HG03442 (cell line): ENCODE measurements at regions not wholly inside any gene's neighbourhood (a gene's known extent, or its start where the extent isn't known, plus 50 kb on each side); places are given as distances from the start of the nearest gene placed in this dataset.

ENCODE experiments used
- ATAC-seq: cut with Tn5 transposase; IDR thresholded peaks from one replicate; pipeline ENCODE4 v1.9.1; 2021; ENCODE audit warnings: mild to moderate bottlenecking, moderate library complexity; ENCODE audit not compliant: unreplicated experiment

DNA sequence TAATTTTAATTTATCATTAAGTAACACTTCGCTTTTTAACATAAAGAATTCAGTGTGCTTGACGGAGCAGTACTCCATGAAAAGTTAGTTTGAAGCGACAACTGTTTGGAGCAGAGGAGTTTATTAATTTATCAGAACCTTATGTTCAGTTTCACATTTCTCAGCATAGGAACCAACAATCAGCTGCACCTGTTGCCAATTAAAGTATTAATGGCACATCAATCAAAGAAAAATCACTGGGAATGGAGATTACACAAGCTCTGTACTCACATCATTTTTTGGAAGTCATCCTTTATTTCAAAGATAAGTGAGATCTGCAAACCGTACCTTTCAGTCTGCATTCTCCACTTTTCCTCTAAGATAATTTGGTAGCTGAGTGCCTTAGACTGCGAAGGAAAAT lies 344.6 kb downstream of the LMO4 start:
- ATAC-seq = no peak

DNA sequence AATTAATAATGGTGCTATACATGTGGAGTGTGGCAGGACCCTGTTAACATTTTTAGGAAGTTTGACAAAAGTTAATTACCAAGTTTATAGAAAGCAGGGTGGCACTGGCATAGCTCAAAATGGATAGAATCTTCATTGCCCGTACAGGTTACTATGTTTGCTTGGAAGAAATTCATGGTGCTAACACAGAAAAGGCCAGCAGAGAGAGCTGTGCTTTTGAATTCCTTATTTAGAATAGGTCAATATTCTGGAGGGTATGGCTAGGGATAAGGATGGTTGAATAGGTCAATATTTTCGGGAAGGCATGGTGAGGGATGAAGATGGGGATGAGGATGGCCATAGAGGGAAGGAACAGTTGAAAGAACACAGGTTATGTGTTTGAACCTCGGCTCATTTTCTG lies 345.1 kb downstream of the LMO4 start:
- ATAC-seq = no peak

DNA sequence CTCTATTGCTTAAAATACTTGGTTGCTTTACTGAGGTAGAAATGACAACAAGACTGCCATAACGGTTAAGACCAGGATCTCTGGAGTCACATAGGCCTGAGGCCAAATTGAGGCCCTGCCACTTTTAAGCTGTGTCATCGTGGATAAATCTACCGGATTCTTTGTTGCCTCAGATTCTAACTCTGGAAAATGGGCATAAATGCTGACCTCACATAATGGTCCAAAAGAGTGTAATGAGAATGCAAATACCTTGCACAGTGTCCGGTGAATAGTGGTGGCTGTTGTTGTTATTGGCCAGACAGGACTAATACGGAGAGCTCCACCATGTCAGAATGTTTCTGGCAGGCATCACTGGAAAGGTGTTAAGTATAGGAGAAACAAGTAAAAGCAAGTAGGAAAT lies 346.1 kb downstream of the LMO4 start:
- ATAC-seq = no peak

DNA sequence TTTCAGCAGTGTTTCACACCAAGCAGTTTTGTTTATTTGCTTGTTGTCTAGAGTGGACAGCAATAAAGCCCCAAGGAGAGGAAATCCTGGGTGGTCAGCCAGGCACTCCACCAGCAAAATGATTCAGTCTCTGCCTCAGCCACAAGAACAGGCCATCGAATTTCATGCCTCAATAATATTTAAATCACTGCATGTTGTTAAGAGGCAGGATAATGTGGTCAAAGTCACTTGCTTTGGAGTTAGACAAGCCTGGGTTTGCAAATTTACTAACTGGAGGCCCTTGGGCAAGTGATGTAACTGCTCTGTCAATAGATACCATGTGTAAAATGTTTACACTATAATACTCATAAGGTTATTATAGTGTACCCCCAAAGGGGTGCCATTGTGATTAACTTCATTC lies 349.6 kb downstream of the LMO4 start:
- ATAC-seq = no peak

DNA sequence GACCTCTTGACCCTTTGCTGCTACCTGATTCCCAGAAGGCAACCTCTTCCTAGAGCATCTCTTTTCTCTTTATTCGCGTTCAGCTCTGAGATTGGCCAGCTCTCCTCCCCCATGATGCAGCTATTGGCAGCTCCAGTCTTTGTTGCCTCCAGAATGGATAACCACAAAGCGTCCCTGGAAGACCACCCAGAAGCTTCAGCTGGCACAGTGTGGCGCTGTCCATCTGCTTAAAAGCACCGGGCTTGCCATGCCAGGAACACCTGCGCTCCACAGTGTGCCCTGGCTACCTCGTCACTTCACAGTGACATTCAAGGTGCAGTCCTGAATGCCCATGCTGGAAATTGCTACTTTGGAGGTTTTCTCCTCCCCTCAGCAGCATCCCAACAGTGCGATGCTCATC lies 353.9 kb downstream of the LMO4 start:
- no peak for ATAC-seq

DNA sequence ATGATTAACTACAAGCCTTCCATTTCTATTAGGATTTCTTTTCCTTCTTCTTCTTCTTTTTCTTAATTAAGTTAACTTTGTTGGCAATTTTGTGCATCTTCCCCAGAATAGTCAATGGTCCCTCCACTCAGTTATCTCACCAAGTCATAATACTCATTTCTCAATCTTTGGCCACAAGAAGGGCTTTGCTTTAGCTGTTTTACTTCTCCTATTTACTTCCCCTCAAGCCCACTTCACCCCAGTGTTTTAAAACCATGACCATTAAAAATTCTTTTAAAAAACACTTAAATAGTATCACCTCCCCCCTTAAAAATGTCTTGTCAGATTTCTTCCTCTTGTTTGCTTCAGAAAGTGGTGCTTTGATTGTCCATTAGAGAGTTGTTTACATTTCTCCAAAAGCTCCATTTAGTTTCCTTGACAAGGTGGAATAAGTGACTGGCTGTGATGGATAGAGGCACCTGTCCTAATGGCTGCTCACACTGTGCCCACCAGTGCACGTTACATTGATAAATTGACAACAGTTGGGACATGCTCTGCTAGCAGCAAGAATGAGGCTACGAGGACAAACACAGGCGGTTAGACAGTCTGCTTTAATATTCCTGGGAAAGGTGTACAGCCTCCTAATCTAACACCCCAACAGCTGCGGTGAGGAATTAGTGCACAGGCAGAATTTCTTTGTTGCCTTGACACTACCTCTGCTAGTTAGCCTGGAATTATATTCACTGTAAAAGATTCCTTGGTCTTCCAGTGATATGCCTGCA lies 354.7 kb downstream of the LMO4 start:
- no peak for ATAC-seq

DNA sequence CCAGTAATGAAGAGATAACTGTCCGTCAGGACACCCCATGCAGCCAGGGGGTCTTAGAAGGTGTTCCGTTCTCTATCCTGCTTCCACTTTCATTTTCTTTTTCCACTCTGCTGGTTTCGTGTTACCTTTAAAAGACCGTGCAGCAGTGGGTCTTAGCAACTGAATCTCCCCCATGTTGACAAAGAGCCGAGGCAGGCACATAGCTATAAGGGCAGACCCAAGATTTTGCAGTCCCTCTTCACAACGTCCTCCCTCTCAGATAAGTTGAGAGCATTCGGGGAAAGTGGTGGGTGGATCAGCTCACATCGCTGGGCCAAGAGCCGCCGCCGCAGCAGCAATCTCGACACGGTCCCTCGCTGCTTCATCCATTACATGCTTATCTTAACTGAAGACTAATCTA lies 355.5 kb downstream of the LMO4 start:
- ATAC-seq = no peak

DNA sequence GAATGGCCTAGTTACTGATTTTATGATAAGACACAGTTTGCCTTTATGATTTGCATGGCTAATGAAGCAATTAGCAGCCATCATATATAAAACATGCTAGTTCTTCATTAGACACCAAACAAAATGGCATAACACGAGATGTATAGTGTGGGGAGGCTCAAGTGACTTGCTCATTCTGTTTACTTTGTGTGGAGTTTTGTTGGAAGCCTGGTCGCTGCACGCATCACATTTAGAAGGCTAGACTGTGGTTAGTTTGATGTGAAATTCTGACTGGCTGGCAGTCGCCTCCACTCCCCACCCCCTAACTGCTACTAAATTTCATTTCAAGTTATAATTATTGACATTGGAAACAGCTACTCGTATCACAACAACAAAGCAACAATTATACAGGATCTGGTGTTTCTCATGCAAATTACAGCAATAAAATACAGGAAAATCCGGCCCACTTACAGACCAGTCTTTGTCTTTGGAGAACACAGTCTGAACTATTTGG lies 356.1 kb downstream of the LMO4 start:
- no peak for ATAC-seq

DNA sequence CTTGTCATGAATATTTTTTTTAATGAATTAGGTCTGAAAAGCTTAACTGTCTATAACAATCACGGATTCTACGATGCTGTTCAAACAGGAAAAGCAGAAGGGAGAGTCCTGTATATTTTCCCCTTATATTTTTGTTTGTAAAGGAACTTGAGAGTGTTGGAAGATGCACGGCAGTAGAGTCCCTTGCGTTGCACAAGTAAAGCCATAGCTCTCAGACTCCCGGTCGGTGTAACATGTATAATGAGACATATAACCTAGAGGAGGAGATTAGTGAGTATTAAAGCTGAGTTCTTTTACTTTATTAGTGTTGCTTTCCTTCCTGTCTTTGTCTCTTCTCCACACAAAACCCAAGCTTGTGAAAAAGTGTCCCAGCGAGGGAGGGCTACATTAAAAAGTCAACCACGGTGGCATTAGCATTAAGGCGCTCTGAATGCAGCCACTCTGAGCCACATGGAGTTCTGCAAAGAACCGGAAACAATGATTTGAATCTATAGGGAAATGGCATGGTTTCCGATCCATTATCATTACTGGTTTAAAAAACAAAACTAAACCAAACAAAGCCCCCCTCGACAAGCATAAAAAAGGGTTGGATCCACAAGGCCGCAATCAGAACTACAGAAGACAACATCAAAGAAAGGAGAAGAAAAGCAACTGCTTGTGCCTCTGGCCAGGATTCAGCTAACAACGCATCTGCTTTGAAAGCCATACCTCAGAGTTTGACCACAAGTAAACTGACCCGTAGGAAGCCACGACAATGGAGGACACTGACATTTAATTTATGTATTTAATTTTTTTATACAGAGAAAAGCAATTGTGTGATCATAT lies 356.8 kb downstream of the LMO4 start:
- ATAC-seq = no peak

DNA sequence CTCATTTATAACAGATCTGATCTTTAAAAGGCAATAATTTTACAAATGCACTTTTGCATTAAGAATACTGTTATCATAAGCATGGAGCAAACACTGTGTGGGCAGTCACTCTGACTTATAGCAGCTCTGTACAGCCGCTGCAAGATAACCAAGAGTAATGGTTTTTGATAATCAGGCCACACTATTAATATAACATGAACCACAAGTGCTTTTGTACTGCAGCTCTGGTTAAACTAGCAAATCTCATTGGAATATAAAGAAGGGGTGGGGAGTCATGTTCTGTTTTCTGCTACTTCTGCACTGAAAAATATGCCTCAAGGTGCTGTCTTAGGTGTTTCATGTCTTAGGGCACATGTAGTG lies 357.4 kb downstream of the LMO4 start:
- no peak for ATAC-seq

DNA sequence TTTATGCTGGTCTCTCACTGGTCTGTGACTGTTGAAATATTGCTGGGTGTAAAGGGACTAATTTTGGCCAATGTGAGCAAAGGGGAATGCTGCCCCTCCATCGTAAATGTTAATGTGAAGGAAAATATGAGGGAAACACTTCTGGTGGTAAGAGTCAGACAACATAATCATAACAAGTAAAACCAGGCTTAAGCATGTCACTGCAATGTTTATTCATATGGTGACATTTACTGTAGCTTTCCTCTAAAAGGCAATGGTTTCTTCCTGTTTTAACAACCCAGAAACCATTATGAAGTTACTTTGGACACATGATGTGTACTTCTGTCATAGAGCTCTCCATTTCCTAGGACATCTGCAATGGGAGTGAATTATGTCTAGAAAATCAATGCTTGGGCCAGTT lies 358.0 kb downstream of the LMO4 start:
- ATAC-seq = no peak

DNA sequence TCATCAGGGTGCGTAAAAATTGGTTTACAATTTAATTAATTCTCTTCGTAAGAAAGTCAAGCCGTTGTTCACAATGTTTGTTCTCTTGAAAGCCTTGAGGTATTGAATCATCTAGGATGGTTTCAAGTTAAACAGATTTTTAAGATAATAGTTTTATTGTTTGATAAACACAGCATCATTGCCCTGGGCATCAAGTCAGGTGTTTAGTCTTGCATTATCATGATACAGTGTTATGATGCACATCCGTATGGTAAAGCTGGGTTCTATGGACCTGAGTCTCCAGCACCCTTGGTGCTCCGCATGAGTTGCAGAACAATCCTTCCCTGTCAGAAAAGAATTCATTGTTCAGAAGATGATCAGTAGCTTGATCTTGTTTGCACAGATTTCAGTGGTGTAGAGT lies 359.5 kb downstream of the LMO4 start:
- no peak for ATAC-seq

DNA sequence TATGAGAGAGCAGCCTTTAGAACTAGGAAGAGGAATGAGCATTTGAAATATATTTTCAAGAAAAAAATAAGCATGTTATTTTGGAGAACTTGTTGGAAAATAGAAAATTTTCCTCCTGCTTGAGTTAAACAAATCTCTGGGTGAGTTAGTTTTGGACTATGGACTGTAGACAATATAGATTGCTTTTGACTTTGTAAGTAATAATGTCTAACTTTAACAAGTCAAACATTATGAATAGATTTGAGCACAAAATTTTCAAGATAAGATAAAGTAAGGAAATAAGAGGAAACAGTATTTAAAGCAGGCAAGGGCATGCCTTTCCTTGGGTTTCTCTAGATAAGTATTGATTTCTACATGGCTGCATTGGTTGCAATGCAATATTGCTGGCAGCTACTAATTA lies 360.8 kb downstream of the LMO4 start:
- ATAC-seq = no peak

DNA sequence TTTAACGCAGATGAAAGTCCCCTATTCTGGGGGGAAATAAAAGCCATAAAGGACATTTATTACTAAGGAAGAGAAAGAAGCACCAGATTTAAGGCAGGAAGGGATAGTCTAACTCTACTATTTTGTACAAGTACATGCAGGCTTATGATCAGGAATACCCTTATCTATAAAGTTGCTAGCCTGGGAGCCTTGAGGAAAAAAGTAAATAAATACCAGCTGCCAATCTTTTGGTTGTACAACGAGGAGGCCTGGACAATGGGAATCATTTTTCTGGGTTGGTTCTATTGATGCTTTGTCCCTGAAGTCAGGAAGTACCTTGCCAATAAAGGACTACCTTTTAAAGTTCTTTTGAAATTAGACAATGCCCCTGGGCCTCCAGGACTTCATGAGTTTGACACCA lies 367.8 kb downstream of the LMO4 start:
- no peak for ATAC-seq

DNA sequence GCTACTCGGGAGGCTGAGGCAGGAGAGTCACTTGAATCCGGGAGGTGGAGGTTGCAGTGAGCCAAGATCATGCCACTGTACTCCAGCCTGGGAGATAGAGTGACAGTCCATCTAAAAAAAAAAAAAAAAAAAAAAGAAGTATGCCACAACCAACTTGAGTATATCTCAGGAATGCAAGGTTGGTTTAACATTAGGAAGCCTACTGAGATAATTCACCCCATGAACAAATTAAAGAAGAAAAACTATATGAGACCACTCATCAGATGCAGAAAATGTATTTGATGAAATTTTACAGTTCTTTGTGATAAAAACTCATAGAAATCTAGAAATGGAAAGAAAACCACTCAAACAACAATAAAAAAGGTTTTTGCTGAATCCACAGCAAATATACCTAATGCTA lies 373.8 kb downstream of the LMO4 start:
- ATAC-seq = no peak

DNA sequence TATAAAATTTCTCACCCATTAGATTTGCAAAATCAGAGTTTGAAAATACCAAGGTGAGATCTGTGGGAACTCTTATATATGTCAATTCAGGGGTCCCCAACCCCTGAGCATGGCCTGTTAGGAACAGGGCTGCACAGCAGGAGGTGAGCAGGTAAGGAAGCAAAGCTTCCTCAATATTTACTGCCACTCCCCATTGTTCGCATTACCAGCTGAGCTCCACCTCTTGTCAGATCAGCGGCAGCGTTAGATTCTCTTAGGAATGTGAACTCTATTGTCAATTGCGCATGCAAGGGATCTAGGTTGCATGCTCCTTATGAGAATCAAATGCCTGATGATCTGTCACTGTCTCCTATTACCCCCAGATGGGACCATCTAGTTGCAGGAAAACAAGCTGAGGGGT lies 376.6 kb downstream of the LMO4 start:
- ATAC-seq = no peak

DNA sequence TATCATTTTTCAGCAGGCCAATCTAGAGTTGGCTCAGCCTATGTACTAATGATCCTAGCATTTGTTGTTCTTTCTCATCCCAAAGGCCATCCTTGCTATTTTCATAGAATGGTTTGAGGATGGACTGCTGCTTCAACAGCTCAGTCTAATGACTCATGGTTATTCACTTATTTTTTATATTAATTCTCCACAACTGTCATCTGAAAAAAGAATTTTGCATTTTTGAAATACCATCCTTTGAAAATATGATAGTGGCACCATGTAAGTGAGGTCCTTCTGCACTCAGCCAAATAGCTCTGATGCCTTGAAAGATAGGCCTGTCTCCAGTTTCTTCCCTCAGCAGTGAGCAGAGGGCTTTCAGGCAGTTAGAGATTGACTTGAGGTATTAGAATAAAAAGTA lies 377.5 kb downstream of the LMO4 start:
- ATAC-seq = no peak

DNA sequence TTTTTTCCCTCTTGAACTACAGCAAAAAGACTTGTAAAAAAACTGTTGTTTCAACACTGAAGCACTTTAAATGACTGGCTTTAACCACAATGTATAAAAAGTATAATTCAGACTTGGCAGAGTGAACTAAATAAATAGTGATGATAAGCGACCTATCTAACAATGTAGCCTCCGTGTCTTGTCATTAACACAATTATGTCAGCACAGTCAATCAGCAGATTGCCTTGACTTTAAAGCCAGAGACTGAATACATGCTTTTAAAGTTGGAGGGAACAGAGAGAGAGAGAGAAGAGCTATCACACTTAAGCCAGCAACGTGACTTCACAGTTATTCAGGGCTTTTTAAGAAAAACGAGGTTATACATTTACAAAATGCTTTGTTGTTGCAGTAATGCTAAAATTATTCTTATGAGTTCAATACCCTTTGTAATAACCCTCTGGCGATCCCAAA lies 378.1 kb downstream of the LMO4 start:
- no peak for ATAC-seq

DNA sequence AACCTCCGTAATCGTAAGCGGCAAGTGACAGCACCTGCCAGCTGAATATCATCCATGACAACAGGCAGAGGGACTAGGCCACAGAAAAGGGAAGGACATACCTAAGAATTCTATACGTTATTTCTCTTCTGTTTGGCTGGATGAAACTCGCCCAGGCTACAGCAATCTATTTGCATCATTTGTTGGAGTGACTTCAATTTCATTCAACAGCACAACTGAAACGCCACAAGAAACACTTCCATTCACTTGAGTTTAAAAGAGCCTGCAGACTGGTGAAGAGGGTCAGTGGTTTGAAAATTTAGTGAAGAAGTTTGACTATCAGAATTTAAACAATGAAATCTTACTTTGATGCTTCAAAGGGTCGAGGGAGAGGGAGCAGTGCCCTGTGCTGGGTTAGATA lies 378.7 kb downstream of the LMO4 start:
- no peak for ATAC-seq

DNA sequence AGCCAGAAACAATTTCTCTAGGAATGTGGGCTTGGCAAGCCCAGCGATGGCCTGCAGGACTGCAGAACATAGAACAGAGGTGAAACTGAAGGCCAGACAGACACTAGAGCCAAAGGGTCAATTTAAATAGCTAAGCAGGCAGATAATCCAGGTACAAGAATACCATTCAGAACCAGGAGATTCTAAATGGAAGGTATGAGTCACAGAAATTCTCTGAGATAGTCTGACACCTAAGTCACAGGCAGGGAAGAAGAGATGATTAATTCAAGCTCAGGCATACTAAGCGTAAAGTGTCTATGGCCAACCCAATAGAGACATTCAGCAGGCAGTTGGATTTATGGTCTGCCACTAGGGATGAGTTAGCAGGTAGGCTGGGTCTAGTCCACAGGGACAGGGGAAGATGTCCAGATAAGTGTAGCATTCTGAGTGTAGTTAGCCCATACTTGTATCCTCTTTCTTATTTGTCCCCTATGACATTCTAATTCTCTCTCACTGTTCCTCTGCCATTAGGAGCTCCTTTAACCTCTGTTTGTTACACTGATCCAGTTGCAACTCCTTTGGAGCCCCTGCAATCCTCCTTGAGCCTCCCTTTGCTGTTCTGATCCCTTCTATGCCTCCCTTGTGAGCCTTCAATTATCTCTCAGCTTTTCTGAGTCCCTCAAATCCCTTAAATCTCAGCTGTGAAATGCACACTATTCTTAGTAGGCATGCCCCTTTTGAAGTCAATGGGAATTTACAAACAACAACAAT lies 383.8 kb downstream of the LMO4 start:
- ATAC-seq = no peak

DNA sequence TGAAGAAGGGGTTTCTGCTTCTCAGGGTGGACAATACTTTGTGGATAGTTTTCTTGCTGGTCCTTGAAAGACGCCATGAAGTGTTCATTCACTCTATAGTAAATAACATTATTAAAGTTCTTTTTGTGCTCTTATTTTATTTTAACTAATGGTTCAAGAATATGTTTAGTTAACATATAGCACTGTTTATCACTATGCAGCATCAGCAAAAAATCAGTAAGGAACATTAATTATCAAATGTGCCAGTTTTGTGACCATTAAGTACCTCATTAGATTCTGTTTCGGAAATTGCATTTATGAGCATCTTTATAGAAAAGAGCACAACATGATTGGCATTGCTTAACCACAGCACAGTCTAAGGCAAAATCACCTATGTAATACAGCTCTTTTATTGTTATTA lies 385.6 kb downstream of the LMO4 start:
- ATAC-seq = no peak

DNA sequence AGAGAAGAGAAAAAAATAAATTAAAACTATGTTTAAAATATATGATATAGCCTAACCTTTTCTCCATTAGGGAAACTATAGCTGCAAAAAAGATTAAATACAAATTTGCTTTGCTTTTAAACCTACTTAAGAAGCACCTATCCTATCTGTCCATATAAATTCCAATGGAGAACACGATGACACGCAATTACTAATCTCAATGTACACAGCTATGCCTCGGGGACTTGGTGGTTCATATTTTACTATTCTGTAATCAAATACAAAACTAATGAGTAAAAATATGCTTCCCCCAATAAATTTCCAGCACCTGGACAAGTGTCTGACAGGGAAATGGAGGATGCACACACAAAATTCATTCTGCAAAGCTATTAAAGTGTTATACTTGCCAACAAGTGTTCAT lies 386.4 kb downstream of the LMO4 start:
- ATAC-seq = no peak
